Hypothalamus (tissue), 51 donors: ENCODE measurements at regions not wholly inside any gene's neighbourhood (a gene's known extent, or its start where the extent isn't known, plus 50 kb on each side); places are given as distances from the start of the nearest gene placed in this dataset.
"Not testable (repeated sequence)": the region's sequence is repeated elsewhere in the genome, so short reads cannot be mapped to it uniquely, and the experiment has no call there.

Experiments used
- DNase-seq, 51 donors: peaks; one replicate each; lab custom pipeline; 2025; lab: John Stamatoyannopoulos, UW

DNA sequence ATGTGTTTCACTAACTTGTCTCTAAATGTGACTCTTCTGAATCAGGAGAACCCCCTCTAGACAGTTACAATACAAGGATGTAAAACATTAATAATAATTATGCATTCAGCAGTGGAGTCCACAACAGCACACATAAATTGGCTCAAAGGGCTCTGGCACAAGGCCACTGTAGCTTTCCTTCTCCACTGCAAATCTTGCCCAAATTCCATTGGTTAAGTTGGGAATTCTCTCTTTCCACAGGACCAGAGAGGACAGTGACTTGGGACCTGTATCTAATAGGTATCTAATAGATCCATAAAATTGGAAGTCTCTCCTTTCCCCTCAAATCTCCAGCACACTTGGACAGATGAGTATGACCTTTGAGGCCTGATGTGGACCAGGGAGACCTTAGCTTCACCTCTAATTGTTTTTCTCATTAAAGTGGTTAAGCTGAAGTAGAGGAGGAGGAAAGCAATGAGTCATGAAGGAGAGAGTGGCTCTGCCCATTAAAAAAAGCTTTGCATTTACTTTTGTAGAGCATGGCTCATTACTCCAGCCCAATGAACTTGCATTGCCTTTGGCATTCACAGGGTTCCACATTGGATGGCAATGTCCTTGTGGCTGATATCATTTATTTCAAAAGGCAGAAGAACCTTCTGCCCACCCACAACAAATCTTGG, 72.3 kb upstream of the SH3RF1 start:
- DNase-seq, result no peak

DNA sequence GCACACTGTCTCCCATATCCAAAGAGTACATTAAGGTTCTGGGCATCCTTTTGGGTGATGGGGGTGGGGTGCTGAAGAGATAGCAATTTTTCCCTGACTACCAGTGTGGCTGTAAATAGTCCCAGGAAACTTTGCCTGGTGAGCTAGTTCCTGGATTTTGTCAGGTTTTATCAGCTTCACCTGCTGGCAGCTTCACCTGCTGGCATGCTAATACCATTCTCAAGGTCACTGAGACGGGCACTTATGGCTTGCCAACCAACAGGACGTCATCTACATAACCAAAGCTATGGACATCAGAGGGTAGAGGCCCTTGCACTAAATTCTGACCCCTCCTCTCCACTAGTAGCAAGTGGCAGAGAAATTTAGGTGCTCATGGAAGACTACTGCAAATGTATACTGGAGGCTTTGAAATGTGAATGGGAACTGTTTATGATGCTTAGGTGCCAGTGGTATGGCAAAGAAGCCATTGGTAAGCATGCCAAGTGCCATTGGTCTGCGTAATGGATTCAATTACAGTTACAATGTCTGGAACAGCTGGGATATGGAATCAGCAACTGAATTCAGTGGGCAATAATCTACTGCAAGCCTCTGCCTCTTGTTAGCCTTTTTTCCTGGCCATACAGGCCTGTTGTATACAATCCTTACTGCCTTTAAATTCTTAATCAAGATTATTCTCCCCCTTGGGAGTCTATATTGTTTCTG, 71.6 kb upstream of the SH3RF1 start:
- DNase-seq, result no peak

DNA sequence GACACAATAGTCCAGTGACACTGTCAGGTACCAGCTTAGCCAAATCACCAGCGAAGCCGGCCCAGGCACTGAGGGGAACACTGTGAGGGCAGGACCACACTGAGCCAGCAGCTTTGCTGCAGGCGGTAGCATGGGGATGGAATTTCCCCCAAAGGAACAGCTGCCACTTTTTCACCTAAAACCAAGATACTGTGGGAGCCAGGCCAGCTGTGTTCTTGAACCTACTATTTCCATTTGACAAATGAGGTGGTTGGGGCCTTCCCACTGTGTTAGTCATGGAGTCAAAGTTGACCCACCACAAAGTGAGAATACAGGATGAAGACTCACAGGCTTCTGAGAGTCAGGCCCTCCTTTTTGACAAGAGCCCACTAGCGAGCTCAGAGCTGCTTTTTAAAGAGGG, 70.7 kb upstream of the SH3RF1 start:
- peak in 1 of 51 donors; percentile 15 for DNase-seq

DNA sequence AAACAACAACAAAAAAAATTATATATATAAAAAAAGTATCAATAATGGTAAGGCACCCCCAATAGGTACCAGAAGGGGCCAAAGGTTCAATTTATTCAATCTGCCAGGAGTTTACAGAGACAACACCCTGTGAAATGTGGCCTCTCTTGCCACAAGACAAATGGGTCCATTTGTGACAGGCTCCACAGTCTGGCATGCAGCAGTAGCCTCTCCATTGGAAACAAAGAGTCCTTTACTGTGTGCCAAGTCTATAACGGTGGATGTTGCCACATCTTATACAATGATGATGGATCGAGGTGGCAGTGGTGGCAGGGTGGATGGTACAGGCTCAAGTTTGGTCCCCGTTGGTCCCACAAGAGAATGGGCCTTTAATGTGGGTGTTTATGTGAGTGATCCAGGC, 70.1 kb upstream of the SH3RF1 start:
- peak in 23 of 51 donors; percentile 7 to 78 (median 28) for DNase-seq

DNA sequence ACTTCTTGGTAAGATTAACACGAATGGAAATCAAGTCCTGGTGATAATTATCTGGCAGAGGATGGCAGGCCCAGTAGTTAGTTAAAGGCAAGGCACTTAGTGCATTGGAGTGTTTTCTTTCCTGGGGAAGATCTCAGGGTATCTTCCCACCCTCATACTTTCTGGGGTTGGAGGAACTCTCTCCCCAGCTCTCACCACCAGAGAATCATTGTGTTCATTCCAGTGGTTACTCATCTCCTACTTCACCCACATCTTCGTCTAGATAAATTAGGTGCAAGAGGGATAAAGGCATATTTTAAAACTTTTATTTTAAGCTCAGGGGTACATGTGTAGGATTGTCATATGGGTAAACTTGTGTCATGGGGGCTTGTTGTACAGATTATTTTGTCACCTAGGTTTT, 67.5 kb upstream of the SH3RF1 start:
- DNase-seq, result no peak

DNA sequence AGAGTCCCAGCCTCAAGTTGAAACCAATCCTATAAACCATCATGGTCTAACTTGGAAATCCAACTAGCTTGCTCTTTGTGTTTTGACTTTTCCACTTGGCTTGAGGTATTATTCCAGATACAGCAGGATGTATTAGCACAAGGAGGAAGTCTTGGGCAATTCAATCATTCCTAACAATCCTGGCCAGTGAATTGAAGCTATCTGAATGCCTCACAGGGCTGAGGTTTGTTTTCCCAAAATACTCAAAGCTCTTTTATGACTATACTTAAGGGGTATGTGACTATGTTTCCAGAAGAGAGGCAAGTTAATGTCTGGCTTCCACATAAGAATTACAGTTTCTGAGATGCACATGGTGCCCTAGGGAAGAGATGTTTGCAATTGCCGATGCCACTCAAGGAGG, 66.8 kb upstream of the SH3RF1 start:
- no peak for DNase-seq

DNA sequence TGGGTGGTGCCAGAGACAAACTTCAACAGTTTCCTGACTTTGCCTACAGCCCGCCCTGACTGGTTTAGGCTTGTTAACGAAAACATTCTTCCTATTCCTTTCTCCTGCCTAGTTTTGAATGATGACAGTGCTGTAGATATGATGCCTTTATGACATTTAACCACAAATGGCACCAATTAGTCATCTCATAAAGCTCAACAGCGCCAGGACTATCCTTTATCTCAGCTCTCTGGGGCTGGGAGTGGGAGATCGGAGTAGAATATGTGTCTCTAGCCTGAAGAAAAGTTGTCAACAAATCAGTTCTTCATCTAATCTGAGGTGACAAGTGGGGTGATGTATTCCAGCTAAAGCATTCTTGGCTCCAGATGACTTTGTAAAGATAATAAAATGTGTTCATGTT, 64.6 kb upstream of the SH3RF1 start:
- DNase-seq, result no peak

DNA sequence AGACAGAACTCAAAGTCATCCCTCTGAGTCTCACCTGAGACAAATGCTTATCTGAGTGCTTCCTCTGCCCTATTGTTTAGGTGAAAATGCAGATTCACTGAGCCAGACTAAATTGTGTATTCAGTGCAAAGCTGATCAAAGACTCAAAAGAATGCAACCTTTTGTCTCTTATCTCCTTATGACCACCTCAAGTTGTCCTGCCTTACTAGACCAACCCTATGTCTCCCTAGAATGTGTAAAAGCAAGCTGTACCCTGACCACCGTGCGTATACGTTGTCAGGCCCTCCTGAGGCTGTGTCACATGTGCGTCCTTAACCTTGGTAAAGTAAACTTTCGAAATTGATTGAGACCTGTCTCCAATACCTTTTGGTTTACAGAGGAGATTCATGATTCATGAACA, 63.6 kb upstream of the SH3RF1 start:
- no peak for DNase-seq

DNA sequence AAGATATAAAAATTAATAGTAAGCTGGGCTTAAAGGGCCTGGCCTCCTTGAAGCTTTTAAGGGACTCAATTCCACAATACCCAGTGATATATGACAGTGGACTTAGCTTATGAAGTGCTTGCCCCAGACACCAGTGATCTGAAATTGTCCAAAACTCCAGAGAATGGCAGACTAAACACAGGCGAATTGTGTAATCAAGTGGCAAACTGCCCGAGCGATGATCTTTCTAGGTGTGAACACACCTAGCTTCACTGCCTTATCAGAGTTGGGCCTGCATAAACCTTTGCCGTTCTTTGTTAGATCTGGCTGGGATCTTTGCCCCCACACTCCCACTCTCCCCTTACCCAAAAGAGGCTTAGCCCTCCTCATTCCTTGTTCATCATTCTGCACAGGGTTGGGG, 62.5 kb upstream of the SH3RF1 start:
- DNase-seq, result no peak

DNA sequence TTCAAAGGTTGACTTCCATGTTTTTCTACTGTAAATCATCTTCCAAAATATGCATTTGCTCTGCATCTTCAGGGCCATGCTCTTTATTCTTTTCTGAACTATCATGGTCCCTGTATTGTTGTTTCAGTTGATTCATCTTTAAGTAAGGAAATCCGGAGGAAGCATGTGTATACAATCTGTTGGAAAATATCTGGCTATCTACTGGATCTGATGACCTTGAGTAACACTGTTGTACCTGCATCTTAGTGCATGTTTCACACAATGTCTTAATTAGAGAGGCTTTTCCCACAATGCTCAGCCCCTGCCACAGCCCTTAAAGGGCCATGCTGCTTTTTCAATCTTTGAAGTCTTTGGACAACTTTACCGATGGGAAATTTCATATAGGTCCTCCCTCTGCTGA, 61.8 kb upstream of the SH3RF1 start:
- no peak for DNase-seq

DNA sequence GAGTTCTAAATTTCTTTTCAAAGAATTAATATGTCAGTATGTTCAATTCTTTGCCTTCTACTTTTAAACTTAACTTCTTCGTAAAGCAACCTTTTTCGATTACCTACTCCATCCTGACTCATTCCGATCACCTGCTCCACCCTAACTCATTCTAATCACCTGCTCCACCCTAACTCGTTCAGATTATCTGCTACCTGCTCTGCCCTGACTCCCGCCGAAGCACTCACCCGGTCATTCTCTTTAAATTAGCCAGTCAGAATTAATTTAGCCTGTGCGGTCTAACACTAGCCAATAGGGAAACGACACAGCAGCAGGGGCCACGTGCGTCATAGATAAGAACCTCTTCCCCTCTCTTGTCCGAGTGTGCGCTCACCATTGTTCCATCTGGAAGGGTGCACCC, 60.1 kb upstream of the SH3RF1 start:
- no peak for DNase-seq

DNA sequence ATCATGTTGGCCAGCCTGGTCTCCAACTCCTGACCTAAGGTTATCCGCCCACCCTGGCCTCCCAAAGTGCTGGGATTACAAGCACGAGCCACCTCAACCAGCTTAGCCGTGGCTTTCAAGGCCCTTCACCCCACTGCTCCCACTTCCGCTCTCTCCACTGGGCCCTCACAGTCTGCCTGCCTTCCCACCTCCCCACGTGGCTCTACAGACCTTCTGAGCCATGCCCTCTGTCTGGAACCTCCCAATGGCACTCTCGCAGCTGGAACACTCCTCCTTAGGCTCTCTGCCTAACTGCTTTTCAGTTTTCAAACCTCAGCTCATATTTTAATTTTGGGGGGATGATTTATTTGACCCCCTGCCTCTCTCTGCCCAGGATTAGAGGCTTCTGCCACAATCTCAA, 59.3 kb upstream of the SH3RF1 start:
- DNase-seq, result no peak

DNA sequence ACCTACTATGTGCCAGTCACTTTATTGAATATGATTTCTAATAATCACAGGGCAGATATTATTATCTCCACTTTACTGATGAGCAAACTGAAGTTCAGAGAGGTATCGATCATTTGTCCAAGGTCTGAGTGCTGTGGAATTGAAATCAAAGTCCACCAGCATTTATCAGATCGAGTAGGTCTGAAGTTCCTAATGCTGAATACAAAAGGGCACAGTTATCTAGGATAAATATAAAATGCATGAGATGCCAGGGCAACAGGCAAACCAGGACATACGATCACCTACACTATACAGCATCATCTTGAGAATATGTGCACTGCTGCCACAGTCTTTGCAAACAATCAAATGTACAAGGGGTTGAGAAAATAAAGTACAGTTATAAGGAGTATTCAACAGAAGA, 57.2 kb upstream of the SH3RF1 start:
- DNase-seq, result no peak

DNA sequence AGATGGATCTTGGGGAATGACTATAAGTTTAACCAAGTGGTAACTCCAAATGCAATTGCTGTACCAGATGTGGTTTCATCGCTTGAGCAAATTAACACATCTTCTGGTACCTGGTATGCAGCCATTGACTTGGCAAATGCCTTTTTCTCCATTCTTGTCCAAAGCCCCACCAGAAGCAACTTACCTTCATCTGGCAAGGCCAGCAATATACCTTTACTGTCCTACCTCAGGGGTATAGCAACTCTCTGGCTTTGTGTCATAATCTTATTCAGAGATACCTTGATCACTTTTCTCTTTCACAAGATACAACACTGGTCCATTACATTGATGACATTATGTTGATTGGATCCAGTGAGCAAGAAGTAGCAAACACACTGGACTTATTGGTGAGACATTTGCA, 53.2 kb upstream of the SH3RF1 start:
- DNase-seq, result not testable (repeated sequence)

DNA sequence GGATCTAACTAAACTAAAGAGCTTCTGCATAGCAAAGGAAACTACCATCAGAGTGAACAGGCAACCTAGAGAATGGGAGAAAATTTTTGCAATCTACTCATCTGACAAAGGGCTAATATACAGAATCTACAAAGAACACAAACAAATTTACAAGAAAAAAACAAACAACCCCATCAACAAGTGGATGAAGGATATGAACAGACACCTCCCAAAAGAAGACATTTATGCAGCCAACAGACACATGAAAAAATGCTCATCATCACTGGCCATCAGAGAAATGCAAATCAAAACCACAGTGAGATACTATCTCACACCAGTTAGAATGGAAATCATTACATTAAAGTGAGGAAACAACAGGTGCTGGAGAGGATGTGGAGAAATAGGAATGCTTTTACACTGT, 52.1 kb upstream of the SH3RF1 start:
- DNase-seq, result not testable (repeated sequence)
